Endothelial cell of umbilical vein (primary cell): ENCODE measurements at regions not wholly inside any gene's neighbourhood (a gene's known extent, or its start where the extent isn't known, plus 50 kb on each side); places are given as distances from the start of the nearest gene placed in this dataset.

Experiments
- BruUV-seq: library from RNA; stranded (reverse); fragments of 400-500 nt; replicated peaks from 2 replicates; lab custom pipeline; 2021; lab: Mats Ljungman, UMichigan
- CTCF ChIA-PET: fragments of 300-600, 350-600 bp; sonication (Branson Sonifier 250); formaldehyde crosslinking; loops from one replicate; lab custom pipeline; 2021; ENCODE audit warnings: antibody characterized with exemption, inconsistent platforms; lab: Charles Lee
- POLR2A ChIA-PET: fragments of 300-600, 350-600 bp; sonication (Branson Sonifier 250); formaldehyde crosslinking; loops from one replicate; lab custom pipeline; 2021; ENCODE audit warnings: antibody characterized with exemption, inconsistent platforms; lab: Charles Lee
- DNase-seq: peaks from one replicate; pipeline ENCODE4 v3.0.0-alpha.2; 2011; ENCODE audit warnings: low read depth, low spot score
- FAIRE-seq: peaks from 2 replicates; lab custom pipeline; 2011; peaks lifted over from hg19 to GRCh38; lab: Jason Lieb, UNC
- H2AFZ ChIP-seq: 2 replicates; pipeline ENCODE4 v1.6.0; 2012; ENCODE audit warnings: low read depth, low read length, control low read depth, inconsistent platforms
- H3K27ac ChIP-seq: 2 replicates; pipeline ENCODE4 v1.5.1; 2011; ENCODE audit warnings: low read depth, mild to moderate bottlenecking, control low read depth, low read length, moderate library complexity; ENCODE audit not compliant: insufficient read depth
- H3K27me3 ChIP-seq, 2 experiments: 2 replicates each; pipeline versions ENCODE4 v1.6.0 to v1.6.1; 2011; ENCODE audit warnings: low read length in 2 of 2, mixed read lengths in 1 of 2; ENCODE audit not compliant: control insufficient read depth in 2 of 2, insufficient read depth in 2 of 2
- H3K36me3 ChIP-seq, 2 experiments: 2 replicates in 1 of 2; 3 replicates in 1 of 2; pipeline ENCODE4 v1.5.1; 2011; ENCODE audit warnings: low read length in 2 of 2, mild to moderate bottlenecking in 1 of 2, moderate library complexity in 1 of 2; ENCODE audit not compliant: control insufficient read depth in 2 of 2, insufficient read depth in 2 of 2; ENCODE audit errors: extremely low read depth in 1 of 2
- H3K4me1 ChIP-seq: 3 replicates; pipeline ENCODE4 v1.5.1; 2011; ENCODE audit warnings: mild to moderate bottlenecking, low read length; ENCODE audit not compliant: control insufficient read depth, insufficient read depth; ENCODE audit errors: extremely low read depth
- H3K4me2 ChIP-seq: 2 replicates; pipeline ENCODE4 v1.6.1; 2011; ENCODE audit warnings: low read length, control low read depth, mixed read lengths; ENCODE audit not compliant: insufficient read depth
- H3K4me3 ChIP-seq, 3 experiments: fragments of 200-600 bp in 1 of 3; sonication (generic), shearing (Covaris generic) in 1 of 3; replicated peaks in 1 of 3; 2 replicates each; pipeline ENCODE4 v1.5.1; 2011 to 2016; ENCODE audit warnings: control low read depth in 3 of 3, low read length in 3 of 3, mild to moderate bottlenecking in 2 of 3, inconsistent platforms in 1 of 3, low read depth in 1 of 3, moderate library complexity in 1 of 3; ENCODE audit not compliant: insufficient read depth in 1 of 3
- H3K79me2 ChIP-seq: 2 replicates; pipeline ENCODE4 v1.6.0; 2012; ENCODE audit warnings: low read length, inconsistent platforms; ENCODE audit not compliant: control insufficient read depth, insufficient read depth
- H3K9ac ChIP-seq: replicated peaks from 2 replicates; pipeline ENCODE3; 2011; ENCODE audit warnings: low read length, control low read depth; ENCODE audit not compliant: insufficient read depth; ENCODE audit errors: extremely low read depth
- H3K9me1 ChIP-seq: replicated peaks from 3 replicates; pipeline ENCODE4 v1.6.0; 2011; ENCODE audit warnings: mild to moderate bottlenecking, low read length; ENCODE audit not compliant: control insufficient read depth, insufficient read depth; ENCODE audit errors: extremely low read depth
- H3K9me3 ChIP-seq: replicated peaks from 2 replicates; pipeline ENCODE4 v1.5.1; 2012; ENCODE audit warnings: low read length, inconsistent platforms; ENCODE audit not compliant: control insufficient read depth, insufficient read depth
- H4K20me1 ChIP-seq: replicated peaks from 2 replicates; pipeline ENCODE3; 2011; ENCODE audit warnings: mild to moderate bottlenecking, low read length; ENCODE audit not compliant: control insufficient read depth, insufficient read depth; ENCODE audit errors: extremely low read depth
- CTCF ChIP-seq, 2 donors: IDR thresholded peaks; 1 replicate in 1 of 2; 2 replicates in 1 of 2; pipeline ENCODE4 v1.5.1; 2011; ENCODE audit warnings: low read length in 2 of 2, mild to moderate bottlenecking in 2 of 2, moderate library complexity in 2 of 2, control low read depth in 1 of 2, inconsistent platforms in 1 of 2, low read depth in 1 of 2; ENCODE audit not compliant: insufficient read depth in 1 of 2; ENCODE audit errors: extremely low read depth in 1 of 2
- EZH2 ChIP-seq: IDR thresholded peaks from 2 replicates; pipeline ENCODE4 v1.6.1; 2012; ENCODE audit warnings: borderline replicate concordance, low read depth, mild to moderate bottlenecking, moderate library complexity, low read length, inconsistent platforms; ENCODE audit not compliant: severe bottlenecking
- FOS ChIP-seq: IDR thresholded peaks from 2 replicates; pipeline ENCODE4 v1.6.1; 2011; ENCODE audit warnings: mild to moderate bottlenecking, low read length, moderate library complexity, borderline replicate concordance; ENCODE audit not compliant: insufficient read depth
- GATA2 ChIP-seq: IDR thresholded peaks from 2 replicates; pipeline ENCODE4 v1.7.0; 2011; ENCODE audit warnings: low read depth, mild to moderate bottlenecking, moderate library complexity, mixed read lengths, low read length; ENCODE audit not compliant: insufficient read length, insufficient read depth
- JUN ChIP-seq: IDR thresholded peaks from 2 replicates; pipeline ENCODE4 v1.6.1; 2011; ENCODE audit warnings: borderline replicate concordance, low read depth; ENCODE audit not compliant: insufficient read length, insufficient read depth
- MYC ChIP-seq: IDR thresholded peaks from one replicate; pipeline ENCODE4 v1.6.1; 2011; ENCODE audit warnings: mild to moderate bottlenecking, low read depth, low read length
- POLR2A ChIP-seq: IDR thresholded peaks from 2 replicates; pipeline ENCODE4 v1.6.1; 2012; ENCODE audit warnings: low read depth, mild to moderate bottlenecking, control low read depth, low read length
- POLR2AphosphoS5 ChIP-seq: IDR thresholded peaks from 2 replicates; pipeline ENCODE4 v1.6.1; 2012; ENCODE audit warnings: low read depth, mild to moderate bottlenecking, control low read depth, low read length, moderate library complexity; ENCODE audit not compliant: insufficient read depth
- dilution Hi-C: fragments of 300-500 bp; cut with MboI; formaldehyde crosslinking; loops from one replicate; pipeline ENCODE4 v1.15.0; 2019; ENCODE audit warnings: low sequenced_read_pairs; ENCODE audit not compliant: extremely low pct_ligation_motif_present
- intact Hi-C: fragments of 100-400 bp; cut with micrococcal nuclease; formaldehyde crosslinking; loops from one replicate; pipeline ENCODE4 v1.10.0; 2022
- TF ChIP-seq, protein P1 (sequence below): IDR thresholded peaks from 2 replicates; pipeline ENCODE4 v1.6.1; 2011; ENCODE audit not compliant: insufficient read depth, insufficient read length

- H4K20me1 ChIP-seq = no peaks in the 10 kb centered on the region
- intact Hi-C loops (no loop called here), dilution Hi-C loops (no loop called here)
- BruUV-seq = no TSS peak
- FAIRE-seq (no peak), DNase-seq (no peak)
- H3K36me3 ChIP-seq = no peaks in the 10 kb centered on the region
- TF ChIP-seq FOS (no peak), CTCF (IDR thresholded peaks at IDR 0.05; ENCODE audit: extremely low read depth in 1 of 2, insufficient read depth in 1 of 2, low read depth in 1 of 2, low read length in 2 of 2) (no peak), POLR2AphosphoS5 (no peak), MYC (no peak), EZH2 (no peak), GATA2 (no peak), POLR2A (no peak), JUN (no peak)
- TF ChIP-seq, protein P1, sequence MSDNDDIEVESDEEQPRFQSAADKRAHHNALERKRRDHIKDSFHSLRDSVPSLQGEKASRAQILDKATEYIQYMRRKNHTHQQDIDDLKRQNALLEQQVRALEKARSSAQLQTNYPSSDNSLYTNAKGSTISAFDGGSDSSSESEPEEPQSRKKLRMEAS = no peak
- no peak overlapping the region for H2AFZ ChIP-seq
- no peaks in the 10 kb centered on the region for H3K79me2 ChIP-seq
- no peak overlapping the region for H3K4me3 ChIP-seq
- H3K27ac ChIP-seq = no peak overlapping the region
- no peaks in the 10 kb centered on the region for H3K9me3 ChIP-seq
- no peaks in the 10 kb centered on the region for H3K4me1 ChIP-seq
- POLR2A ChIA-PET = no interaction called here
- H3K27me3 ChIP-seq = no peaks in the 10 kb centered on the region
- H3K4me2 ChIP-seq = no peak overlapping the region
- CTCF ChIA-PET = no interaction called here
- no peaks in the 10 kb centered on the region for H3K9me1 ChIP-seq
- H3K9ac ChIP-seq = no peak overlapping the region
Observed at GRCh38 chr5:87529486-87530076, 116.9 kb upstream of the CCNH start.
